H9 (cell line): ENCODE measurements at regions not wholly inside any gene's neighbourhood (a gene's known extent, or its start where the extent isn't known, plus 50 kb on each side); places are given as distances from the start of the nearest gene placed in this dataset.

Experiments
- DNase-seq: peaks from one replicate; pipeline ENCODE4 v3.0.0-alpha.2; 2017
- H2AFZ ChIP-seq: one replicate; pipeline ENCODE4 v1.6.1; 2013; ENCODE audit warnings: mild to moderate bottlenecking, low read length, control low read depth, moderate library complexity
- H2AK5ac ChIP-seq: 2 replicates; pipeline ENCODE4 v1.6.1; 2013; ENCODE audit warnings: low read length, control low read depth, mixed read lengths; ENCODE audit not compliant: insufficient read length
- H2BK120ac ChIP-seq: one replicate; pipeline ENCODE4 v1.6.1; 2013; ENCODE audit warnings: low read depth, mild to moderate bottlenecking, low read length, control low read depth, inconsistent platforms; ENCODE audit not compliant: poor library complexity, severe bottlenecking
- H2BK12ac ChIP-seq: 2 replicates; pipeline ENCODE4 v1.6.1; 2013; ENCODE audit warnings: low read length, control low read depth, mixed read lengths, low read depth; ENCODE audit not compliant: insufficient read length
- H2BK15ac ChIP-seq: 2 replicates; pipeline ENCODE4 v1.6.1; 2013; ENCODE audit warnings: low read depth, low read length, control low read depth
- H2BK20ac ChIP-seq: one replicate; pipeline ENCODE4 v1.6.1; 2013; ENCODE audit warnings: low read depth, mild to moderate bottlenecking, low read length, control low read depth, inconsistent platforms; ENCODE audit not compliant: poor library complexity, severe bottlenecking
- H2BK5ac ChIP-seq: 2 replicates; pipeline ENCODE4 v1.6.1; 2013; ENCODE audit warnings: low read length, control low read depth, mixed read lengths; ENCODE audit not compliant: insufficient read length
- H3K14ac ChIP-seq: 2 replicates; pipeline ENCODE4 v1.6.1; 2013; ENCODE audit warnings: low read length, control low read depth; ENCODE audit not compliant: insufficient read depth
- H3K18ac ChIP-seq: 2 replicates; pipeline ENCODE4 v1.6.1; 2013; ENCODE audit warnings: low read depth, mild to moderate bottlenecking, mixed read lengths, low read length, control low read depth; ENCODE audit not compliant: insufficient read length
- H3K23ac ChIP-seq: 2 replicates; pipeline ENCODE4 v1.6.1; 2013; ENCODE audit warnings: low read length, control low read depth, mixed read lengths, low read depth; ENCODE audit not compliant: insufficient read length
- H3K23me2 ChIP-seq: 2 replicates; pipeline ENCODE4 v1.6.1; 2013; ENCODE audit warnings: low read depth, mild to moderate bottlenecking, mixed read lengths, low read length, control low read depth; ENCODE audit not compliant: insufficient read length, poor library complexity, severe bottlenecking
- H3K27ac ChIP-seq: 2 replicates; pipeline ENCODE4 v1.5.1; 2013; ENCODE audit warnings: low read length, control low read depth, mixed read lengths, low read depth; ENCODE audit not compliant: insufficient read length
- H3K27me3 ChIP-seq: 2 replicates; pipeline ENCODE4 v1.6.1; 2013; ENCODE audit warnings: low read length, control low read depth, inconsistent platforms; ENCODE audit not compliant: insufficient read depth
- H3K4ac ChIP-seq: 2 replicates; pipeline ENCODE4 v1.6.1; 2013; ENCODE audit warnings: low read depth, mild to moderate bottlenecking, control low read depth, inconsistent platforms, low read length, moderate library complexity
- H3K4me1 ChIP-seq: 2 replicates; pipeline ENCODE4 v1.6.1; 2013; ENCODE audit warnings: low read length, control low read depth, inconsistent platforms; ENCODE audit not compliant: insufficient read depth
- H3K4me2 ChIP-seq: 2 replicates; pipeline ENCODE4 v1.6.1; 2013; ENCODE audit warnings: low read length, control low read depth, mixed read lengths; ENCODE audit not compliant: insufficient read length, insufficient read depth
- H3K56ac ChIP-seq: 2 replicates; pipeline ENCODE4 v1.6.1; 2013; ENCODE audit warnings: low read depth, mild to moderate bottlenecking, mixed read lengths, low read length, control low read depth; ENCODE audit not compliant: insufficient read length
- H3K79me1 ChIP-seq: 2 replicates; pipeline ENCODE4 v1.6.1; 2013; ENCODE audit warnings: low read depth, mild to moderate bottlenecking, moderate library complexity, low read length, control low read depth, inconsistent platforms; ENCODE audit not compliant: insufficient read depth, poor library complexity, severe bottlenecking
- H3K79me2 ChIP-seq: 2 replicates; pipeline ENCODE4 v1.6.1; 2013; ENCODE audit warnings: low read length, control low read depth, inconsistent platforms; ENCODE audit not compliant: insufficient read depth
- H3K9ac ChIP-seq: 2 replicates; pipeline ENCODE4 v1.6.1; 2013; ENCODE audit warnings: low read length, control low read depth, mixed read lengths; ENCODE audit not compliant: insufficient read length; ENCODE audit errors: extremely low read depth
- H3K9me3 ChIP-seq: one replicate; pipeline ENCODE4 v1.6.1; 2013; ENCODE audit warnings: low read depth, low read length, inconsistent platforms; ENCODE audit not compliant: control insufficient read depth
- H3T11ph ChIP-seq: one replicate; pipeline ENCODE4 v1.6.1; 2013; ENCODE audit warnings: mild to moderate bottlenecking, low read length, control low read depth, inconsistent platforms
- H4K20me1 ChIP-seq: one replicate; pipeline ENCODE4 v1.6.1; 2013; ENCODE audit not compliant: control insufficient read depth, insufficient read length, insufficient read depth
- H4K5ac ChIP-seq: 2 replicates; pipeline ENCODE4 v1.6.1; 2013; ENCODE audit warnings: low read depth, mild to moderate bottlenecking, mixed read lengths, low read length, control low read depth; ENCODE audit not compliant: insufficient read length
- H4K8ac ChIP-seq: replicated peaks from 2 replicates; pipeline ENCODE4 v1.6.1; 2013; ENCODE audit warnings: low read length, control low read depth, mixed read lengths, low read depth; ENCODE audit not compliant: insufficient read length
- H4K91ac ChIP-seq: 2 replicates; pipeline ENCODE4 v1.6.1; 2013; ENCODE audit warnings: low read depth, mild to moderate bottlenecking, moderate library complexity, mixed read lengths, low read length, control low read depth; ENCODE audit not compliant: insufficient read length
- H3K27ac Mint-ChIP-seq, 3 experiments: 2 replicates in 2 of 3; 3 replicates in 1 of 3; pipeline ENCODE4 v1.8.0; 2020 to 2021; ENCODE audit warnings: mixed read lengths in 3 of 3, mild to moderate bottlenecking in 1 of 3, moderate library complexity in 1 of 3
- H3K27me3 Mint-ChIP-seq: 2 replicates; pipeline ENCODE4 v1.8.0; 2021; ENCODE audit warnings: low read depth, mild to moderate bottlenecking, moderate library complexity, mixed read lengths
- H3K36me3 Mint-ChIP-seq, 3 experiments: 2 replicates in 2 of 3; 3 replicates in 1 of 3; pipeline ENCODE4 v1.8.0; 2020 to 2021; ENCODE audit warnings: low read depth in 3 of 3, mixed read lengths in 3 of 3; ENCODE audit not compliant: insufficient read depth in 1 of 3
- H3K4me1 Mint-ChIP-seq, 2 experiments: 2 replicates each; pipeline ENCODE4 v1.8.0; 2020; ENCODE audit warnings: mixed read lengths in 2 of 2
- H3K4me3 Mint-ChIP-seq, 2 experiments: 2 replicates in 1 of 2; 3 replicates in 1 of 2; pipeline ENCODE4 v1.8.0; 2020 to 2021; ENCODE audit warnings: mild to moderate bottlenecking in 2 of 2, mixed read lengths in 2 of 2, moderate library complexity in 1 of 2
- H3K9me3 Mint-ChIP-seq, 2 experiments: 2 replicates in 1 of 2; 3 replicates in 1 of 2; pipeline ENCODE4 v1.8.0; 2020; ENCODE audit warnings: mild to moderate bottlenecking in 2 of 2, mixed read lengths in 2 of 2, moderate library complexity in 1 of 2
- WGBS: extraction: QIAGEN DNeasy Blood & Tissue Kit; methylation state at CpG from one replicate; pipeline ENCODE4 v1.1.7; 2013; ENCODE audit warnings: missing lambda C conversion rate, low lambda C conversion rate, mixed read lengths; ENCODE audit not compliant: insufficient read length; ENCODE audit errors: extremely low coverage; 5-methylcytosine and 5-hydroxymethylcytosine counted together
- TF ChIP-seq, protein P1 (sequence below): fragments of 200-600 bp; sonication (generic); conservative IDR thresholded peaks from 3 replicates; pipeline ENCODE4 v1.8.0; 2021; ENCODE audit warnings: antibody characterized with exemption, mild to moderate bottlenecking

DNA sequence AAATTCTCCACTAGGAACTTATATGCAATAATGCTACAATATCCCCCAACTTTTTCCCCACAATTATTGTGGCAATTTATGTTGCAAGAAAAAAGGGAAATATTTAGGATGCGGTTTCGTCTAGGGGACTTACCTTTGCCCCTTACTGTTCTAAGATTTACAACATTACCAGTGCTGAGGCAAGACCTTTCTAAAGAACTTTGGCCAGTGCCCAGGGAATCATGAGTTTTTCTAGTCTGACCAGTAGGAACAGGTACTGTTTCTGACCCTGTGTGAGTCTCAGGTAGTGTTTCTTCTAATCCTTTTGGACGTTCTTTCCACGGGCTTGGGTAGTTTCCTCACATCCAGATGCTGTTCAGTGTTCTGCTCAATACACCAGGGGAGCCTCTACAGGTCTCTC, 373.7 kb downstream of the HAPSTR1 start:
- no peak overlapping the region for H3K4me3 Mint-ChIP-seq
- H3K4me2 ChIP-seq, result no peak overlapping the region
- no peaks in the 10 kb centered on the region for H4K20me1 ChIP-seq
- no peaks in the 10 kb centered on the region for H3K27me3 Mint-ChIP-seq
- H3K18ac ChIP-seq, result no peak overlapping the region
- H2BK12ac ChIP-seq, result no peak overlapping the region
- no peak overlapping the region for H3T11ph ChIP-seq
- no peak overlapping the region for H2BK5ac ChIP-seq
- H2BK120ac ChIP-seq, result no peak overlapping the region
- H3K23ac ChIP-seq, result no peak overlapping the region
- no peaks in the 10 kb centered on the region for H3K79me2 ChIP-seq
- H3K36me3 Mint-ChIP-seq, result no peaks in the 10 kb centered on the region
- DNase-seq, result no peak
- no peak overlapping the region for H3K56ac ChIP-seq
- H3K9me3 ChIP-seq, result no peaks in the 10 kb centered on the region
- TF ChIP-seq, protein P1, sequence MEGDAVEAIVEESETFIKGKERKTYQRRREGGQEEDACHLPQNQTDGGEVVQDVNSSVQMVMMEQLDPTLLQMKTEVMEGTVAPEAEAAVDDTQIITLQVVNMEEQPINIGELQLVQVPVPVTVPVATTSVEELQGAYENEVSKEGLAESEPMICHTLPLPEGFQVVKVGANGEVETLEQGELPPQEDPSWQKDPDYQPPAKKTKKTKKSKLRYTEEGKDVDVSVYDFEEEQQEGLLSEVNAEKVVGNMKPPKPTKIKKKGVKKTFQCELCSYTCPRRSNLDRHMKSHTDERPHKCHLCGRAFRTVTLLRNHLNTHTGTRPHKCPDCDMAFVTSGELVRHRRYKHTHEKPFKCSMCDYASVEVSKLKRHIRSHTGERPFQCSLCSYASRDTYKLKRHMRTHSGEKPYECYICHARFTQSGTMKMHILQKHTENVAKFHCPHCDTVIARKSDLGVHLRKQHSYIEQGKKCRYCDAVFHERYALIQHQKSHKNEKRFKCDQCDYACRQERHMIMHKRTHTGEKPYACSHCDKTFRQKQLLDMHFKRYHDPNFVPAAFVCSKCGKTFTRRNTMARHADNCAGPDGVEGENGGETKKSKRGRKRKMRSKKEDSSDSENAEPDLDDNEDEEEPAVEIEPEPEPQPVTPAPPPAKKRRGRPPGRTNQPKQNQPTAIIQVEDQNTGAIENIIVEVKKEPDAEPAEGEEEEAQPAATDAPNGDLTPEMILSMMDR, result no peak
- H2BK20ac ChIP-seq, result no peak overlapping the region
- H3K27ac Mint-ChIP-seq, result no peak overlapping the region; a peak in 1 of 7 replicates
- H3K79me1 ChIP-seq, result no peaks in the 10 kb centered on the region
- no peak overlapping the region for H2AK5ac ChIP-seq
- H3K14ac ChIP-seq, result no peak overlapping the region
- H2BK15ac ChIP-seq, result no peak overlapping the region
- H4K8ac ChIP-seq, result no peak overlapping the region
- no peak overlapping the region for H4K91ac ChIP-seq
- H3K4me1 ChIP-seq, result no peaks in the 10 kb centered on the region
- no CpG with 5 or more reads among the region's 4 CpGs for WGBS
- no peaks in the 10 kb centered on the region for H3K23me2 ChIP-seq
- no peak overlapping the region for H2AFZ ChIP-seq
- no peak overlapping the region for H3K4ac ChIP-seq
- H3K4me1 Mint-ChIP-seq, result no peaks in the 10 kb centered on the region
- H3K27ac ChIP-seq, result no peak overlapping the region
- no peaks in the 10 kb centered on the region for H3K27me3 ChIP-seq
- no peak overlapping the region for H4K5ac ChIP-seq
- H3K9me3 Mint-ChIP-seq, result 0 out of 5 replicates have a peak, but pooled peaks cover 0 to 3% of the 10 kb centered on the region in 2 experiments
- H3K9ac ChIP-seq, result no peak overlapping the region
